ENCODE measurements at regions not wholly inside any gene's neighbourhood (a gene's known extent, or its start where the extent isn't known, plus 50 kb on each side); places are given as distances from the start of the nearest gene placed in this dataset.

DNA sequence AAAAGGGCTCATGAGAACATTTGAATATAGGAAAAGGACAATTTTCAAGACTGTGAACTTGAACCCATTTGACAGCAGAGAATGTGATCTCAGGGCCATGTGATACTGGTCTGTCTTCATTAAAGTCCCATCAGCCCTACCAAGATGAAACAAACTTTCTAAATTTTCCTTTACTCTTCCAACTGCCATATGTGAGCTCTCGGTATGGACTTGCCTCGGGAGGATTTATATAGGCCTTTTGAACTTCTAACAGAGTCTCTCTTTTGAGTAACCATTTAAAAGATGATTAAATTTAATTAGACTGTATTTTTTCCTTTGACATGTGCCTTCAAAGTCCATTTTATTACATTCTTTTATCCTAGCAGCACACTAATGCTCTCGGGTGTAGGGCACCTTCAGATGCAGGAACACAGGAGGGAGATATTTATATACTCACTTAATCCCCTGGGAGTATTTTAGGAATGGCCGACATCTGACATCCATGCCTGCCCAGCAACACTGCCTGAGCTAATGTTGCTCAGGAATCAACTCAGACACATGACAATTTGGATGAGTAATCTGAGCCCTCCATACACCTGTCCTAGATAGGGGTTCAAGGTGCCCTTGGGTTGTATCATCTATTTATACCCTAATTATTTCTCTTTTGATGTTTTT, 155.0 kb downstream of the SLC7A11 start:
- peak; percentile 40 for DNase-seq (ENCODE audit: low spot score)
- in situ Hi-C loops (cut with HindIII; ENCODE audit: low sequenced_read_pairs) = no loop called here

- in situ Hi-C loops (cut with HindIII; ENCODE audit: low sequenced_read_pairs) = no loop called here
These were observed 155.5 kb downstream of the SLC7A11 start for GRCh38 chr4:138086611-138087041.

GRCh38 chr4:138085736-138086305, 156.3 kb downstream of the SLC7A11 start:
- DNase-seq (ENCODE audit: low spot score) = peak; percentile 38
- in situ Hi-C loops (cut with HindIII; ENCODE audit: low sequenced_read_pairs) = no loop called here

More at GRCh38 chr4:138086611-138087041, 155.5 kb downstream of the SLC7A11 start:
- DNase-seq (ENCODE audit: low spot score) = peak; percentile 48

DNA sequence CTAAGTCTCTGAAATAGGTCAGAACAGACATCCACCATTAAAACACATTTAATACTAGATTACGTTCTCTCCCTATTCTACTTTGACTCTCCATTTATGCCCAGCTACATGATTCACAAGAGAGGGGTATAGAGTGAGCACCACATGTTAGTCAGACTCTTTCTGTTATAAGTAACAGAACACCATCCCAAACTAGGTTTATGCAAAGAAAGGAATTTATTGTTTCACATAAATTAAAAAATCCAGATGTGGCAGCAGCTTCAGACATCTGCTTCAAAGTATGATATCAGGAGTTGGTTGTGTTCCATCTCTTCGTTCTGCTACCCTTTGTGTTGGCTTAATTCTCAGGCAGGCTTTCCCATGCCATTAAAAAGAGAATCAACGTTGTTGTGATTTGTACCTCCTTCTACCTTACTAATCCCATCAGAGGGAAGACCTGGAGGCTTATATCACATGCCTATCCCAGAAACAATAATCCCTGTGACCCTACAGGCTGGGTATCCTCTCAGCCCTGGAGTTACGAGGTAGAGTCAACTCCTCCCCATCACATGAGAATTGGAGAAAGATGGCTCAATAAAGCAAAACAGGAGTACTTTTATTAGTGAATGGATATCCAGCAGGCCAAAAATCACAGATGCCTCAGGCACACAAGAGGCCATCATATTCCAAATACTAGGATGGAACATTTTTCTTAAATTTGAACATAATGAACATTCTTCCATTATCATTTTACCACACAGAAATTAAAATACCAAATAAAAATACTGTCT, 163.2 kb downstream of the SLC7A11 start:
- no peak for DNase-seq (ENCODE audit: low spot score)
- in situ Hi-C loops (cut with HindIII; ENCODE audit: low sequenced_read_pairs) = no loop called here

- in situ Hi-C loops (cut with HindIII; ENCODE audit: low sequenced_read_pairs) = no loop called here
- DNase-seq (ENCODE audit: low spot score) = no peak
These were observed 163.9 kb downstream of the SLC7A11 start for GRCh38 chr4:138078253-138078652.

DNA sequence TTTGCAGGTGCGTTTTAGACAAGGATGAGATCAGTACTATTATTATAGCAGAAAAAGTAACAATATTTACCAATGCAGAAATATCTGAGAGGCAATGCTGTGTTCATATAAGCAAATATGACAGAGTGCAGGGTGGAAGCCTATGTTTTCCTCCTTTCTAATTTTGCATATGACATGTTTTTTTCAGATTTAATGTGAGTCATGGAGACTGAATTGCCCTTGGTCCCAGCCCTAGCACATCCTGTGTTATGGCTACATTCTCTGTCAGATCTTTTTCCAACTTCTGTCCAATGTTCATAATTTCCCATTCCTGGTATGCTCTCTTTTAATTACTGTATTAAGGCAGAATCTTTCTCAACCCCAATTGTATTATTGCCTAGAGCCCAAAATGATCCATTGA, 165.6 kb downstream of the SLC7A11 start:
- DNase-seq (ENCODE audit: low spot score) = no peak
- in situ Hi-C loops (cut with HindIII; ENCODE audit: low sequenced_read_pairs) = no loop called here

GRCh38 chr4:138070816-138071215, 171.3 kb downstream of the SLC7A11 start:
- no peak for DNase-seq (ENCODE audit: low spot score)
- in situ Hi-C loops (cut with HindIII; ENCODE audit: low sequenced_read_pairs) = no loop called here

DNA sequence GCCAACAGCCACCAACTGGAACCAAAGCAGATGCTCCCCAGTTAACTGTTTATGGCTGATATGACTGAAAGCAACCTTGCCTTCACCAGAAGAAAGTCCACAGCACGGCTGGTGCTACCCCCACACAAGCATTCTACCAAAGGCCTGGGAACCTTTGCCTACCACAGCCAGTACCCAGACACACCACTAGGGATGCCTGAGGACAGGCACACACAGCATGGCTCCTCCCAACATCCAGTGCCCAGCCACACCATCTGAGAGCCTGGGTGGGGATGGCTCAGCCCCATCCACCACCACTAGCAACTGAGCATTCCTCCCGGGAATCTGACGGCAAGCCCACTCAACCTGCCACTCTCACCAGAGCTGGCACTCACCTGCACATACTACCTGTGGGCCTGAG, 178.6 kb downstream of the SLC7A11 start:
- in situ Hi-C loops (cut with HindIII; ENCODE audit: low sequenced_read_pairs) = no loop called here
- DNase-seq (ENCODE audit: low spot score) = no peak

GRCh38 chr4:138062929-138063328, 179.2 kb downstream of the SLC7A11 start:
- DNase-seq (ENCODE audit: low spot score) = no peak
- in situ Hi-C loops (cut with HindIII; ENCODE audit: low sequenced_read_pairs) = no loop called here

DNA sequence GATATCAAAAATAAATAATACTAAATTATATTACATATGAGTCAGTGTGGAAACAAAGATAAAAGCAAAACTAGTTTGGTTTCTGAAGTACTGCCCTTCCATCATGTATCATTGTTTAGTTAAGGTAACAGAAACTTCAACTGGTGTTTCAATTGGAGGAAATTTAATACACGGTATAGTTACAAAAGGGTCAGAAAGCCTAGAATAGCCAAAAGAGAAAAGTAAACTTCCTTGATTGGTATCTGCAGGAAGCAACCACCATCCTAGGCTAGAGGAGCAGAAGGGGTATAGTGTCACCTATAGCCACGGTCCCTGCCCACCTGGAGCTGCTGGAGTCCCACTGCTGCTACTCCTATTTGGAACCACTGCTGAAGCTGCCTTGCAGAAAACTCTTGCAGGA, 185.6 kb downstream of the SLC7A11 start:
- no peak for DNase-seq (ENCODE audit: low spot score)
- in situ Hi-C loops (cut with HindIII; ENCODE audit: low sequenced_read_pairs) = no loop called here

DNA sequence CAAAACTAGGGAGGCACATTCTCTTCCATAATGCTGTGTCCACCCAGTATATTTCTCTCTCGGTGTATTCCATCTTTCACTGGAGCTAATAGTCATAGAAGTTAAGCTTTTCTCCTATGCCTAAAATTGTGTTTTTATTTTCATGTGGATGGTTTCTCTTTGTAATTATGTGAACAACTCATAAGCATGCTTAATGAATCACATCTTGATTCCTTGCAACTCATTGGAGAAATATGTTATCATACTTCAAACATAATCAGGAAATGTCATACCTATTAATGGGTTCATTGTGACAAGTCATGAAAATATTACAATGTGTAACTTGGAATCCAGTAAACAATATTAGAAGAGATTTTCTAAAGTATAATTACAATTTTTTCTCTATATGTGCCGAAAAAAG, 186.3 kb downstream of the SLC7A11 start:
- no peak for DNase-seq (ENCODE audit: low spot score)
- in situ Hi-C loops (cut with HindIII; ENCODE audit: low sequenced_read_pairs) = no loop called here

GRCh38 chr4:138053641-138054301, 188.4 kb downstream of the SLC7A11 start:
- in situ Hi-C loops (cut with HindIII; ENCODE audit: low sequenced_read_pairs) = no loop called here
- DNase-seq (ENCODE audit: low spot score) = no peak

DNA sequence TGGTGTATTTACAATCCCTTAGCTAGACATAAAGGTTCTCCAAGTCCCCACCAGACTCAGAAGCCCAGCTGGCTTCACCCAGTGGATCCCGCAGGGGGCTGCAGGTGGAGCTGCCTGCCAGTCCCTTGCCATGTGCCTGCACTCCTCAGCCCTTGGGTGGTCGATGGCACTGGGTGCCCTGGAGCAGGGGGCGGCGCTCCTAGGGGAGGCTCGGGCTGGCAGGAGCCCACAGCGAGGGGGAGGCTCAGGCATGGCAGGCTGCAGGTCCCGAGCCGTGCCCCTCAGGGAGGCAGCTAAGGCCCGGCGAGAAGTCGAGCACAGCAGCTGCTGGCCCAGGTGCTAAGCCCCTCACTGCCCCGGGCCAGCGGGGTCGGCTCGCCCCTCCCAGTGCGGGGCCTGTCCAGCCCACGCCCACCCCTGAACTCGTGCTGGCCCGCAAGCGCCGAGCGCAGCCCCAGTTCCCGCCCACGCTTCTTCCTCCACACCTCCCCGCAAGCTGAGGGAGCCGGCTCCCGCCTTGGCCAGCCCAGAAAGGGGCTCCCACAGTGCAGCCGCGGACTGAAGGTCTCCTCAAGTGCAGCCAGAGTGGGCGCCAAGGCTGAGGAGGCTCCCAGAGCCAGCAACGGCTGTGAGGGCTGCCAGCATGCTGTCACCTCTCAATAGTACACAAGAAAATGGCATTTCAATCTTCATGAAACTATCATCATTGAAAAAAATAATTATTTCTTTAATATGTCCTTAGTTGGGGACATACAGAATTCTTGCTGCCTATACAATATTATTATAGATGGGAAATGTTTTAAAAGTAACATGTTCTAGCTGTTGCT, 189.1 kb downstream of the SLC7A11 start:
- no peak for DNase-seq (ENCODE audit: low spot score)
- in situ Hi-C loops (cut with HindIII; ENCODE audit: low sequenced_read_pairs) = no loop called here

DNA sequence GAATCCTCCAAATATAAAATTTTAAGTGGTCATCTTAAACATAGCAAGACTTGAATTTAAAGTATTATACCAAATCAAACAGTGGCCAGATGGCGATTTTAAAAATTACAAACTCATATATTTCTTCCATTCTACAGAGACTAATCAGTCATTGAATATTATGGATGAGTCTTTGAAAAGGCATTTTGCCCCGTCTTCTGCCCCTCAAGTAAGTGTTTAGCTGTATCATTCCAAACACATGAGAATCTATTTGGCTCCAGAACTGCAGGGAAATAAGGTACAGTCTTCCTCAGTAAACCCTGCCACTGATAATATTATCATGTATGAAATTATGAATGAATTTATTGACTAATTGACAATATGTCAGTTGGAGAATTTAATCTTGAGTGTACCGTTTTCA, 191.0 kb downstream of the SLC7A11 start:
- in situ Hi-C loops (cut with HindIII; ENCODE audit: low sequenced_read_pairs) = no loop called here
- DNase-seq (ENCODE audit: low spot score) = no peak

- DNase-seq (ENCODE audit: low spot score) = no peak
- in situ Hi-C loops (cut with HindIII; ENCODE audit: low sequenced_read_pairs) = no loop called here
These were observed 191.5 kb downstream of the SLC7A11 start for GRCh38 chr4:138050601-138051000.

- in situ Hi-C loops (cut with HindIII; ENCODE audit: low sequenced_read_pairs) = no loop called here
- DNase-seq (ENCODE audit: low spot score) = no peak
These were observed 192.8 kb downstream of the SLC7A11 start for GRCh38 chr4:138049355-138049754.

DNA sequence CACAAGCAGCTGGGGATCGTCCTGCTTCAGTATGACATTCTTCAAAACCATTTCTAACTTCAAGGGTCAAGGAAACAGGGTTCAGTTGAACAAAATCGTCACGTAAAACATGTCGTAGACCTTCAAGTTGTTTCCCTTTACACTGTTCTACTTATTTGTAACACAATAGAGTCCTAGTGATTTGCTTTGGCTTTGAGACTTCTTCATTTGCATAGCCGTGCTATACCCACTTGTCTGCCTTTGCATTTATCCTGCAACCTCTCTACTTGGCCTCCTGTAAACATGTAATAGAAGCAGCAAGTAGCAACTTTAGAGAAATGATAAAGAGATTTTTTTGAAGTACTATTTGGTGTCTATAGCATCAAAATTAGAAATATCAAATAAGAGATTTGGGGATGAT, 194.9 kb downstream of the SLC7A11 start:
- in situ Hi-C loops (cut with HindIII; ENCODE audit: low sequenced_read_pairs) = no loop called here
- DNase-seq (ENCODE audit: low spot score) = no peak

- DNase-seq (ENCODE audit: low spot score) = no peak
- in situ Hi-C loops (cut with HindIII; ENCODE audit: low sequenced_read_pairs) = no loop called here
These were observed 197.1 kb downstream of the SLC7A11 start for GRCh38 chr4:138045036-138045435.

- DNase-seq (ENCODE audit: low spot score) = no peak
- in situ Hi-C loops (cut with HindIII; ENCODE audit: low sequenced_read_pairs) = no loop called here
These were observed 203.1 kb downstream of the SLC7A11 start for GRCh38 chr4:138039010-138039409.

All from G401 (cell line).